ENCODE measurements at regions not wholly inside any gene's neighbourhood (a gene's known extent, or its start where the extent isn't known, plus 50 kb on each side); places are given as distances from the start of the nearest gene placed in this dataset.

DNA sequence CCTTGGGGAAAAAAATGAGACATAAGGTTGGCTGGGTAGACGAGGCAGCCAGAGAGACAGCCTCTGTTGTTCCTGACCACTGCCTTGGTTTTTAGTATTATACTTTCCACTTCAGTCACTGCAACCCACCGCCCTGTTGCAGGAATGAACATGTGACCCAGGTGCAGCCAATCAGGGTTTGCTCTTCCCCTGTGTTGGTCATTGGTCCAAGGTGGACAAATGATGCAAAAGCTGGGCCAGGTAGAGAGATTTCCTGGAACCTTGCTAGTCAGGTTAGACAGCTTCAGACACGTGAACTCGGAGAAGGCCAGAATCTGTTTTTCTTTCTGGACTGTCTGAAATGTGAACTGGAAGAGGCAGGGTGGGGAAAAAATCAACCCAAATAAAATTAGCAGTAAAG, 452.4 kb upstream of the RBFOX1 start:
- Mint-ChIP-seq H3K9me3 (peaks cover 3% of the 10 kb centered on the region in 2 donors), H3K27ac (no peak overlapping the region), H3K4me3 (no peak overlapping the region), H3K4me1 (ENCODE audit: low read depth) (no peaks in the 10 kb centered on the region), H3K27me3 (ENCODE audit: low read depth) (no peaks in the 10 kb centered on the region), H3K36me3 (ENCODE audit: insufficient read depth in 2 of 2) (no peaks in the 10 kb centered on the region)
- DNase-seq (no peak), ATAC-seq (replicated peaks in 1 of 2) (no peak)

DNA sequence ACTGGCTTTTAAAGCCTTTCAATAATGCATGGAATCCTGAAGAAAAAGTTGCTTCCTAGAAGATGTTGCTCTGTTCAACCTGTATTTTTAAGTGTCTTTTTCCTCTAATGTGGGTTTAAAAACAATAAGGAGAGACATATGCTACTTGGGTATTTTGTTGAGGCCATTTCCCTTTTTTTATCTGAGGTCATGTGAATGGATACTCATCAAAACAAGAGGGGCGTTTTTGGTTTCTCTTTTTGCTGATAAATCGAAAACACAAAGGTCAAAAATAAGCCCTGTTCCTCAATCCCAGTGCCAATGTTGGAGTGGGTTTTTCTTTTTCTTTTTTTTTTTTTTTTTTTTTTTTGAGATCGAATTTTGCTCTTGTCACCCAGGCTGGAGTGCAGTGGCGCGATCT, 468.0 kb upstream of the RBFOX1 start:
- Mint-ChIP-seq H3K27ac (no peak overlapping the region), H3K9me3 (peaks cover 8 to 10% of the 10 kb centered on the region in 2 donors)

DNA sequence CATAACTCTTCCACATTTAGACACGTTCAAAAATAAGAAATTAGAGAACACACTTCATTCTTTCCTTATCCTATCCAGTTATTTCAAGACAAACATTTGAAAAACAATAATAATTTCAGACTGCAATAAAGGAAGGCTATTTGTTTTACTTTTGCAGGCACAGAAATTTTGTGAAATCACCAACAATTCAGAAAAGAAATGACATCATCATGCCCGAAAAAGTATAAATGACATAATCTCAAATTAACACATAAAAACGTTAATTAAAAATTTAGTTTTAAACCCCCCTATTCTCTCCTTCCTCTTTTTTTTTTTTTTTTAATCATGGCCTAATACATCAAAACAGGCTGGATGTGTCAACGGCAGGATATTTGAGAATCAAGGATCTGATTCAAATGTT, 468.4 kb upstream of the RBFOX1 start:
- no peaks in the 10 kb centered on the region for H3K4me1 Mint-ChIP-seq (ENCODE audit: low read depth)
- H3K9me3 Mint-ChIP-seq = peaks cover 8 to 10% of the 10 kb centered on the region in 2 donors
- DNase-seq (no peak), ATAC-seq (replicated peaks in 1 of 2) (no peak)
- H3K27ac Mint-ChIP-seq = no peak overlapping the region
- no peak overlapping the region for H3K4me3 Mint-ChIP-seq
- no peaks in the 10 kb centered on the region for H3K27me3 Mint-ChIP-seq (ENCODE audit: low read depth)
- H3K36me3 Mint-ChIP-seq (ENCODE audit: insufficient read depth in 2 of 2) = peaks cover 1 to 4% of the 10 kb centered on the region in 2 donors

More for the DNA sequence above, 468.0 kb upstream of the RBFOX1 start:
- no peaks in the 10 kb centered on the region for H3K27me3 Mint-ChIP-seq (ENCODE audit: low read depth)
- H3K36me3 Mint-ChIP-seq (ENCODE audit: insufficient read depth in 2 of 2) = peaks cover 1 to 4% of the 10 kb centered on the region in 2 donors
- no peak for ATAC-seq (replicated peaks in 1 of 2)
- H3K4me1 Mint-ChIP-seq (ENCODE audit: low read depth) = no peaks in the 10 kb centered on the region
- H3K4me3 Mint-ChIP-seq = no peak overlapping the region
- DNase-seq = no peak

DNA sequence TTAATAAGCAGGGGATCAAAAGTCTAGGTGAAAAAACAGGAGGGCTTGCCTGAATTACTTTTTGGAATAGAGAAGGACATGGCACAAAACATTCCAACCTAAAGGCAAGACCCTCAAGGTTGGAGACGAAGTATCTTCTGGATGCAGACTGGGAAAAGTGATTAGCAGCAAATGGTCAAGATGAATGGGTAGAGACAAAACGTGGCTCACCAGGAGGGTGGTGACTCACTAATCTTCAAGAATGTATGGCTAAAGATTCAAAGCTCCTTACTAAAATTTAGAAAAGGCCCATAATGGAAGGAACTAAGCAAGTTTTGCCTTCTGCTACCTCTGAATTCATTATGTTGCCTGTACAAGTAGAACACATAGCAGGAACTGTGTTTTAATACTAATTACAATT, 469.5 kb upstream of the RBFOX1 start:
- DNase-seq = no peak
- Mint-ChIP-seq H3K4me3 (no peak overlapping the region), H3K27me3 (ENCODE audit: low read depth) (no peaks in the 10 kb centered on the region), H3K9me3 (peaks cover 8 to 10% of the 10 kb centered on the region in 2 donors), H3K27ac (no peak overlapping the region), H3K36me3 (ENCODE audit: insufficient read depth in 2 of 2) (peaks cover 1 to 2% of the 10 kb centered on the region in 2 donors), H3K4me1 (ENCODE audit: low read depth) (no peaks in the 10 kb centered on the region)
- no peak for ATAC-seq (replicated peaks in 1 of 2)

DNA sequence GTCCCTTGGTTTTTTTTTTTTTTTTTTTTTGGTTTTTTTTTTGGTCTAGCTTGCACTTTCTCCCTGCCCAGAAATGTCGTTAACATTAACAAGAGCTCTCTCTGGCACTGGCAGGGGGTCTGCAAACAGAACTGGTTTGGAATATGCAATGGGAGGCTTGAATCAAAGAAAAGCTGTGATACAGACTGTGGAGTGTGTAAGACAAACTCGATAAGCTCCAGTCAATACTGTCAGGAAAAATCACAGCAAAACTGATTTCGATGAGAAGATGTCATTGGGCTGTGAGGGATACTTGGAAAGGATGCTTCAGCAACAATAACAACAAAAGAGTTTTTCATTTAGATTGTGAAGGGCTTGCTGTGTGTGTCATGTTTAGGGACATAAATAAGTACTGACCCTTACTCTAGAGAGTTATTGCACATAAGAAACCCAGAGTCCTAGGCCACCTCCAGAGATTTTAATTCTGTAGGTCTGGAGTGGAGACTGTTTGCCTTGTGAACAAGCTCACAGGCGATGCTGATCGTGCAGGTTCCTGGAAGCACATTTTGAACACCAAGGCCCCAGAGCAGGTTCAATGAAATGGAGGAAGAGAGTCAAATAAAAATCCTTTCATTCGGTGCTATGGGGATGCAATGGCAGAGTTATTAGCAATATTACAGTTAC, 470.7 kb upstream of the RBFOX1 start:
- DNase-seq (no peak), ATAC-seq (replicated peaks in 1 of 2) (no peak)
- Mint-ChIP-seq H3K4me3 (no peak overlapping the region), H3K9me3 (peaks cover 8 to 12% of the 10 kb centered on the region in 2 donors), H3K4me1 (ENCODE audit: low read depth) (no peaks in the 10 kb centered on the region), H3K27ac (no peak overlapping the region), H3K36me3 (ENCODE audit: insufficient read depth in 2 of 2) (peaks cover 1 to 2% of the 10 kb centered on the region in 2 donors), H3K27me3 (ENCODE audit: low read depth) (no peaks in the 10 kb centered on the region)

DNA sequence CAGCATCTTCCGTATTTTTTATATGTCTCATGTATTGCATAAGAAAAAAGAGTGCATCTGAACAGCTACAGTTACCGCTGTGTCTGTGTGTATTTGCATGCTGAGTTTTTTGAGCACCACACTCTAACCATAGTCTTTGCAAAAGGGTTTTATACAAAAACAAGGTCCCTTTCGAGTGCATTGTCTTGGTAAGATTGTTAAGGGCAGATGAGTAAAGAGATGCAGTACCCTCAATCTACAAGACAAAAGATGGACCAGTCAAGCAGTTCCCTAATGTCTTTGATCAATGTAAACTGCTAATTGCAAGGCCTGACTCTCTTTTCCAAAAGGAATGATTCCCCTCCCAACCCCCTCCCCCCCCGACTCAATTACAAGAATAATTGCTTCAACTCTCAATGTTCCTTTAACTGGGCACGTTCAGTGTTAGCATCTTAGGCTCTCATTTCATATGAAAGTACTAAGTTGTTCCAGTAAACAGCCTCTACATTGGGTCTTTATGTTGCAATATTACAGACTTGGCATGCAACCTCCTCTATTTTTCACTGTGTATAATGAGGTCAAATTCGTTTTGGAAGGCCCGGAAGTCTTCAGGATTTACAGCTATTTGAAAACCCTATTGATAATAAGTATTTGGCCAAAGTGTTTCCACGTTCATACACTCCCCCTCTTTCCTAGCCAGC, 471.4 kb upstream of the RBFOX1 start:
- H3K4me1 Mint-ChIP-seq (ENCODE audit: low read depth) = no peaks in the 10 kb centered on the region
- peaks cover 8 to 12% of the 10 kb centered on the region in 2 donors for H3K9me3 Mint-ChIP-seq
- no peak for ATAC-seq (replicated peaks in 1 of 2)
- no peaks in the 10 kb centered on the region for H3K27me3 Mint-ChIP-seq (ENCODE audit: low read depth)
- no peak overlapping the region for H3K27ac Mint-ChIP-seq
- no peak for DNase-seq
- no peak overlapping the region for H3K4me3 Mint-ChIP-seq
- H3K36me3 Mint-ChIP-seq (ENCODE audit: insufficient read depth in 2 of 2) = peaks cover 1 to 2% of the 10 kb centered on the region in 2 donors

DNA sequence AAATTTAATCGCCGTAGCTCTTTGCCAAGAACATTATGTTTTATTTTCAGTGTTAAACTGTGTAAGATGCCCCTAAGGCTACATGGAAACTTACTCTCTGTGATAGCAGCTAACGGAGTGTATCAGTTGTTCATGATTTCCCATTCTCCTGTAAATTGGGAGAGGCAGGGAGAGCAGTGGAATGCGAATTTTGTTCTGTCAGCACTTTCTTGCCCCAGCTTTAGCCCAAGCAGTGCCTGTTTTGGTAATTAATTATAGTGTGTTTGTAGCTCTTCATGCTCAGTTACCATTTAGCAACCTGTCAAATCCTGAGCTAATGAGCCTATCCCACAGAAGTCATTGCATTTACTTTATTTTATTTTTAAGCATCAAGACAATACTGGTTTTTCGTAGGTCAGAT, 475.1 kb upstream of the RBFOX1 start:
- Mint-ChIP-seq H3K27ac (no peak overlapping the region), H3K36me3 (ENCODE audit: insufficient read depth in 2 of 2) (peaks cover 2 to 3% of the 10 kb centered on the region in 2 donors), H3K4me3 (no peak overlapping the region), H3K4me1 (ENCODE audit: low read depth) (no peaks in the 10 kb centered on the region), H3K9me3 (peaks cover 12 to 15% of the 10 kb centered on the region in 2 donors), H3K27me3 (ENCODE audit: low read depth) (no peaks in the 10 kb centered on the region)
- DNase-seq (no peak), ATAC-seq (replicated peaks in 1 of 2) (no peak)

DNA sequence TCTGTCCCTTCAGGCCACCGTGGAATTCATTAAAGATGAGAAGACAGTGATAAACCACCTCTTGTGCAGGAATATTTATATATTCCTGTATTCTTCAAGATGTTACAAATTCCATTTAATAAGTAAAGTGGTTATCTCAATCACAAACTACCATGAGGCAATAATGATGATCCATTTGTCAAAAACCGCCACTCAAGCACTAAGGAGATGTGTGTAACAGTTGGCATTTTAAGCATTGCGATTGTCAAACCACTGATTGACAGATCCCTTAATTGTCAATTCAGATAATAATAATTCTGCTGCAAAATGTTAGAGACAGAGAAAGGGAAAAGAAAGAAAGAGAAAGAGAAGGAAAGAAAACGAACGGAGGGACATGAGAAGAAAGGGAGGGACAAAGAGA, 476.1 kb upstream of the RBFOX1 start:
- no peak for DNase-seq
- Mint-ChIP-seq H3K27me3 (ENCODE audit: low read depth) (no peaks in the 10 kb centered on the region), H3K36me3 (ENCODE audit: insufficient read depth in 2 of 2) (peaks cover 2% of the 10 kb centered on the region in 2 donors), H3K4me3 (no peak overlapping the region), H3K27ac (no peak overlapping the region), H3K9me3 (peaks cover 9 to 16% of the 10 kb centered on the region in 2 donors), H3K4me1 (ENCODE audit: low read depth) (no peaks in the 10 kb centered on the region)
- no peak for ATAC-seq (replicated peaks in 1 of 2)

DNA sequence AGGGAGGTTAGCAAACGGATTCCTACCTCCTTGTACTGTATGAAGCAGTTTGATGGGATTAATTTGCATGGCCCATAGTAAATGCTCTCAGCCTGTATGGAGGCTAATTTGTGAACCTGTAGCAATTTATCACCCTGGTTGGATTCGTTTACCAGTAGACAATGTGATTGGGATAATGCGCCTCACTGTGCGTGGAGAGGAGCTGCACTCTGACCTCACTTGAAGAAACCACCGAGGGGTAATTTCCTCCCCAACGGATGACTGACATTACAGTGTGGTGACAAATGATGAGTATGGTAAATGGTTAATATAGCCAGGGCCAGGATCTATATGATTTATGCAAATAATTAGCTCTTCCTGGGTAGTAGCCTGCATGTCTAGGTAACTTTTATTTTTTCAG, 479.1 kb upstream of the RBFOX1 start:
- Mint-ChIP-seq H3K4me1 (ENCODE audit: low read depth) (no peaks in the 10 kb centered on the region), H3K27ac (no peak overlapping the region), H3K36me3 (ENCODE audit: insufficient read depth in 2 of 2) (peaks cover 0 to 2% of the 10 kb centered on the region in 2 donors), H3K27me3 (ENCODE audit: low read depth) (no peaks in the 10 kb centered on the region), H3K4me3 (no peak overlapping the region), H3K9me3 (peaks cover 5 to 14% of the 10 kb centered on the region in 2 donors)
- ATAC-seq (replicated peaks in 1 of 2) (no peak), DNase-seq (no peak)

DNA sequence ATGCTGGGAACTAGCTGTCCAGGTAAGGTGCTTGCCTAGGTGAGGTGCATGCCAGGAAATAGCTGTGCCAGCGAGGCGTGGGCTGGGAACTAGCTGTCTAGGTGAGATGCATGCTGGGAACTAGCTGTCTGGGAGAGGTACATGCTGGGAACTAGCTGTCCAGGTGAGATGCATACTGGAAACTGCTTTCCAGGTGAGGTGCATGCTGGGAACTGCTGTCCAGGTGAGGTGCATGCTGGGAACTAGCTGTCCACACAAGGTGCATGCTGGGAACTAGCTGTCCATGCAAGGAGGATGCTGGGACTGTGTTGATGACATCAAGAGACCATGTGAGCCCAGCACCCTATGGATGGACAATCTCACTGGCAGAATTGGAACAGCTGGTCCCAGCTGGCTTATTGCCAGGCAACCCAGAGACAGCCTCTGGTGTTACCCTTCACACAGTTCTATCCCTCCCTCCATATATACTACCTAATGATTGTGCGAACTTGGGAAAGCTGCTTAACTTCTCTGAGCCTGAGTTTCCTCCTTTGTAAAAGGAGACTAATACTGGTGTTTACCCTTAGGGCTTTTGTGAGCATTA, 479.9 kb upstream of the RBFOX1 start:
- ATAC-seq (replicated peaks in 1 of 2) (no peak), DNase-seq (no peak)
- Mint-ChIP-seq H3K27me3 (ENCODE audit: low read depth) (no peaks in the 10 kb centered on the region), H3K4me1 (ENCODE audit: low read depth) (no peaks in the 10 kb centered on the region), H3K27ac (no peak overlapping the region), H3K36me3 (ENCODE audit: insufficient read depth in 2 of 2) (peaks cover 0 to 2% of the 10 kb centered on the region in 2 donors), H3K4me3 (no peak overlapping the region), H3K9me3 (peaks cover 5 to 17% of the 10 kb centered on the region in 2 donors)

DNA sequence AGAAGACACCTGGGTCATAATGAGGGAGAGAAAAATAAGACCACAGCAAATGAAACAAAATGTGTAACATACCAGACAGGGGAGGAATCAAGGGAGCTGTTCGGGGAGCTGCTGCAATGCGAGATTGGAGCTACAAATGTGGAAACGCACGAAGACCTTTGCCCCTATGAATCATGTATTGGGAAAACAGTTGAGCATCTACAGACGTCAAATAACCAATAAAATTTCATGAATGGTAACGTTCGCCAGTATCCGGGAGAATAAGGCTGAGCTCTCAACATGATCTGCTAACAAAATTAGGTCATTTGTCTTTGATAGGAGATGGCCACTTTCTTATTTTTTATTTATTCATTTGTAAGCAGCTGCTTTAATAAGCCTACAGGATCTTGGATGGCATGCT, 486.2 kb upstream of the RBFOX1 start:
- Mint-ChIP-seq H3K4me3 (no peak overlapping the region), H3K9me3 (peaks cover 17 to 22% of the 10 kb centered on the region in 2 donors), H3K27ac (no peak overlapping the region), H3K4me1 (ENCODE audit: low read depth) (no peaks in the 10 kb centered on the region), H3K27me3 (ENCODE audit: low read depth) (no peaks in the 10 kb centered on the region), H3K36me3 (ENCODE audit: insufficient read depth in 2 of 2) (no peaks in the 10 kb centered on the region)
- DNase-seq = no peak
- no peak for ATAC-seq (replicated peaks in 1 of 2)

DNA sequence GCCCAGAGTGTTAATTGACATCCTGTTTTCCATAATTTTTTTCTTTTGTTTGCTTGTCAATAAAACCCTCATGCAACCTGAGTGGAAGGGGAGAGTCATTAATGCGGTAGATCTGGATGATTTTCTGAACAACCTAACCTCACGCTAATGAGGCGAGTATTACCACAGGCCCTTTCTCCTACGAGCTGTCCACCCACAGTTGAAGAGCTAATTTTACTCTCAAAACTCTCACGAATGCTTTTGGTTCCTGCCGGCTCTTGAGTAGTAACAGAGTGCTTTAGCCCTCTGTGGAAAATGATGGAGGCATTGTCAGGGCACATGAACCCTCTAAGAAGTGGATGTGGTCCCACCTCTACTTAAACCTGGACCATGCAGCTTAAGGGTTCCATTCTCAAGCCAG, 491.3 kb upstream of the RBFOX1 start:
- no peak for ATAC-seq (replicated peaks in 1 of 2)

DNA sequence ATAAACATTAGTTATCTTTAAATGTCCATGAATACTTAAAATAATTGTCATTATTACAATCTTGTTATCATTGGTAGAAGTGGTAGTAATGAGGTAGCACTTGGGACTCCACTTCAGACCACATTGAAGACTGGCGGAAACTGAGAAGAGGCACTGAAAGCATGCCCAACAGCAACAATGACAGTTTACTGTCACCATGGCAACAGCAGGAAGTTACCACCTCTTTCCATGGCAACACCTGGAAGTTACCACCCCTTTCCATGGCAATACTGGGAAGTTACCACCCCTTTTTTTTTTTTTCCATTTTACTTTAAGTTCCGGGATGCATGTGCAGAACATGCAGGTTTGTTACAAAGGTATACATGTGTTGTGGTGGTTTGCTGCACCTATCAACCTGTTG, 494.9 kb upstream of the RBFOX1 start:
- no peak overlapping the region for H3K4me3 Mint-ChIP-seq
- DNase-seq = no peak
- H3K27me3 Mint-ChIP-seq (ENCODE audit: low read depth) = no peaks in the 10 kb centered on the region
- peaks cover 2 to 3% of the 10 kb centered on the region in 2 donors for H3K36me3 Mint-ChIP-seq (ENCODE audit: insufficient read depth in 2 of 2)
- no peak for ATAC-seq (replicated peaks in 1 of 2)
- H3K4me1 Mint-ChIP-seq (ENCODE audit: low read depth) = no peaks in the 10 kb centered on the region
- H3K9me3 Mint-ChIP-seq = peaks cover 9 to 17% of the 10 kb centered on the region in 2 donors
- H3K27ac Mint-ChIP-seq = no peak overlapping the region

More for the DNA sequence above, 491.3 kb upstream of the RBFOX1 start:
- H3K27me3 Mint-ChIP-seq (ENCODE audit: low read depth) = no peaks in the 10 kb centered on the region
- no peak for DNase-seq
- no peaks in the 10 kb centered on the region for H3K4me1 Mint-ChIP-seq (ENCODE audit: low read depth)
- H3K4me3 Mint-ChIP-seq = no peak overlapping the region
- peaks cover 24 to 27% of the 10 kb centered on the region in 2 donors for H3K9me3 Mint-ChIP-seq
- H3K36me3 Mint-ChIP-seq (ENCODE audit: insufficient read depth in 2 of 2) = no peaks in the 10 kb centered on the region
- H3K27ac Mint-ChIP-seq = no peak overlapping the region
